ENCODE measurements at regions not wholly inside any gene's neighbourhood (a gene's known extent, or its start where the extent isn't known, plus 50 kb on each side); places are given as distances from the start of the nearest gene placed in this dataset.

- Histone ChIP-seq H3K79me1 (ENCODE audit: insufficient read depth, low read depth, low read length, poor library complexity, severe bottlenecking) (no peaks in the 10 kb centered on the region), H3K56ac (ENCODE audit: insufficient read length, low read depth, low read length) (no peak overlapping the region), H3K27me3 (ENCODE audit: insufficient read depth, low read length) (no peaks in the 10 kb centered on the region; the same call in 1 of the 2 replicates), H3K4me2 (ENCODE audit: insufficient read depth, insufficient read length, low read length) (no peak overlapping the region), H3K14ac (ENCODE audit: insufficient read depth, low read length) (no peak overlapping the region), H3K9me3 (ENCODE audit: control insufficient read depth, low read depth, low read length) (no peaks in the 10 kb centered on the region), H3K23ac (ENCODE audit: insufficient read length, low read depth, low read length) (no peak overlapping the region), H3K4me1 (ENCODE audit: insufficient read depth, low read length) (no peaks in the 10 kb centered on the region), H3K27ac (ENCODE audit: insufficient read length, low read depth, low read length) (no peak overlapping the region), H2AK5ac (ENCODE audit: insufficient read length, low read length) (no peak overlapping the region), H4K5ac (ENCODE audit: insufficient read length, low read depth, low read length) (no peak overlapping the region), H2BK12ac (ENCODE audit: insufficient read length, low read depth, low read length) (no peak overlapping the region), H3K79me2 (ENCODE audit: insufficient read depth, low read length) (no peaks in the 10 kb centered on the region), H2BK120ac (ENCODE audit: low read depth, low read length, poor library complexity, severe bottlenecking) (no peak overlapping the region), H3K9ac (ENCODE audit: extremely low read depth, insufficient read length, low read length) (no peak overlapping the region), H4K91ac (ENCODE audit: insufficient read length, low read depth, low read length) (no peak overlapping the region), H3K18ac (ENCODE audit: insufficient read length, low read depth, low read length) (no peak overlapping the region), H2BK20ac (ENCODE audit: low read depth, low read length, poor library complexity, severe bottlenecking) (no peak overlapping the region), H4K8ac (replicated peaks; ENCODE audit: insufficient read length, low read depth, low read length) (no peak overlapping the region), H2BK15ac (ENCODE audit: low read depth, low read length) (no peak overlapping the region), H3K23me2 (ENCODE audit: insufficient read length, low read depth, low read length, poor library complexity, severe bottlenecking) (no peaks in the 10 kb centered on the region), H3K4ac (ENCODE audit: low read depth, low read length) (no peak overlapping the region), H2BK5ac (ENCODE audit: insufficient read length, low read length) (no peak overlapping the region), H4K20me1 (ENCODE audit: control insufficient read depth, insufficient read depth, insufficient read length) (peaks cover 2% of the 10 kb centered on the region), H2AFZ (ENCODE audit: low read length) (no peak overlapping the region), H3T11ph (ENCODE audit: low read length) (no peak overlapping the region)
- no CpG with 5 or more reads among the region's 4 CpGs for WGBS (ENCODE audit: extremely low coverage, insufficient read length, low lambda C conversion rate)
- Mint-ChIP-seq H3K4me3 (no peak overlapping the region), H3K27ac (no peak overlapping the region), H3K36me3 (ENCODE audit: insufficient read depth in 1 of 3, low read depth in 3 of 3) (no peaks in the 10 kb centered on the region; a peak in 1 of 7 replicates), H3K9me3 (no peaks in the 10 kb centered on the region), H3K4me1 (no peaks in the 10 kb centered on the region), H3K27me3 (ENCODE audit: low read depth) (peaks cover 1% of the 10 kb centered on the region; the same call in 1 of the 2 replicates)
- DNase-seq = no peak
- TF ChIP-seq CTCF (conservative IDR thresholded peaks at IDR 0.05) = no peak
Observed at GRCh38 chr1:115462566-115463076, 124.6 kb upstream of the NGF start.

Measured in H9 (cell line).